ENCODE measurements at regions not wholly inside any gene's neighbourhood (a gene's known extent, or its start where the extent isn't known, plus 50 kb on each side); places are given as distances from the start of the nearest gene placed in this dataset.
A peak's percentile ranks its signal among the peaks of the same experiment; 100 is the strongest.
"Not testable (repeated sequence)": the region's sequence is repeated elsewhere in the genome, so short reads cannot be mapped to it uniquely, and the experiment has no call there.

GRCh38 chr2:194883711-194884110 is 773.3 kb upstream of the SLC39A10 start:
- WGBS, 2 donors = 74 to 87% methylated on average over 2 of the region's 2 CpGs
- no peak overlapping the region for H3K4me3 ChIP-seq (replicated peaks in 1 of 3)

GRCh38 chr2:194870974-194871535 is 786.0 kb upstream of the SLC39A10 start:
- DNase-seq = no peak
- Histone ChIP-seq H3K4me3 (replicated peaks in 1 of 3) (no peak overlapping the region), H3K27ac (no peak overlapping the region), H3K27me3 (no peaks in the 10 kb centered on the region), H3K36me3 (no peaks in the 10 kb centered on the region), H3K9me3 (no peaks in the 10 kb centered on the region), H3K4me1 (no peaks in the 10 kb centered on the region)
- intact Hi-C loops (cut with DNase I) = no loop called here
- 92 to 98% methylated on average over 1 of the region's 1 CpG for WGBS, 2 donors
- no peak for TF ChIP-seq POLR2A (IDR thresholded peaks at IDR 0.05)
- no peak for TF ChIP-seq CTCF (IDR thresholded peaks at IDR 0.05)

More at GRCh38 chr2:194883711-194884110, 773.3 kb upstream of the SLC39A10 start:
- TF ChIP-seq POLR2A (IDR thresholded peaks at IDR 0.05) = no peak
- no peak for TF ChIP-seq CTCF (IDR thresholded peaks at IDR 0.05)
- Histone ChIP-seq H3K27me3 (no peaks in the 10 kb centered on the region), H3K36me3 (no peaks in the 10 kb centered on the region), H3K27ac (no peak overlapping the region), H3K4me1 (no peaks in the 10 kb centered on the region), H3K9me3 (no peaks in the 10 kb centered on the region)
- DNase-seq = no peak
- intact Hi-C loops (cut with DNase I) = no loop called here

GRCh38 chr2:194867328-194867727 is 789.7 kb upstream of the SLC39A10 start:
- DNase-seq = no peak
- 41 to 51% methylated on average over 1 of the region's 1 CpG for WGBS, 2 donors
- H3K9me3 ChIP-seq = no peaks in the 10 kb centered on the region
- H3K27me3 ChIP-seq = no peaks in the 10 kb centered on the region
- H3K4me3 ChIP-seq (replicated peaks in 1 of 3) = no peak overlapping the region
- no peaks in the 10 kb centered on the region for H3K4me1 ChIP-seq
- H3K36me3 ChIP-seq = no peaks in the 10 kb centered on the region
- no peak overlapping the region for H3K27ac ChIP-seq
- TF ChIP-seq CTCF (IDR thresholded peaks at IDR 0.05) (peak in 2 of 6 experiments; percentile 17 to 40), POLR2A (IDR thresholded peaks at IDR 0.05) (no peak)
- intact Hi-C loops (cut with DNase I) = no loop called here

GRCh38 chr2:194854941-194855340 is 802.1 kb upstream of the SLC39A10 start:
- Histone ChIP-seq H3K36me3 (no peaks in the 10 kb centered on the region), H3K9me3 (no peaks in the 10 kb centered on the region), H3K27ac (no peak overlapping the region), H3K27me3 (no peaks in the 10 kb centered on the region), H3K4me1 (no peaks in the 10 kb centered on the region), H3K4me3 (replicated peaks in 1 of 3) (no peak overlapping the region)
- intact Hi-C loops (cut with DNase I) = no loop called here
- TF ChIP-seq CTCF (IDR thresholded peaks at IDR 0.05) (no peak), POLR2A (IDR thresholded peaks at IDR 0.05) (no peak)
- no peak for DNase-seq
- WGBS, 2 donors = 71 to 79% methylated on average over 5 of the region's 5 CpGs

GRCh38 chr2:194842871-194843270 is 814.2 kb upstream of the SLC39A10 start:
- no peak for TF ChIP-seq POLR2A (IDR thresholded peaks at IDR 0.05)
- no peak for TF ChIP-seq CTCF (IDR thresholded peaks at IDR 0.05)
- WGBS, 2 donors = 81 to 83% methylated on average over 6 to 8 of the region's 8 CpGs
- Histone ChIP-seq H3K27me3 (no peaks in the 10 kb centered on the region), H3K36me3 (no peaks in the 10 kb centered on the region), H3K27ac (no peak overlapping the region), H3K9me3 (no peaks in the 10 kb centered on the region), H3K4me1 (no peaks in the 10 kb centered on the region), H3K4me3 (replicated peaks in 1 of 3) (no peak overlapping the region)
- intact Hi-C loops (cut with DNase I) = no loop called here
- no peak for DNase-seq

GRCh38 chr2:194834371-194834770 is 822.7 kb upstream of the SLC39A10 start:
- H3K36me3 ChIP-seq; DNase-seq; H3K27me3 ChIP-seq; H3K4me1 ChIP-seq; intact Hi-C loops (cut with DNase I); H3K4me3 ChIP-seq (replicated peaks in 1 of 3); H3K27ac ChIP-seq; H3K9me3 ChIP-seq: not testable (repeated sequence)
- 86 to 87% methylated on average over 2 of the region's 2 CpGs for WGBS, 2 donors
